Ishikawa (cell line): ENCODE measurements at regions not wholly inside any gene's neighbourhood (a gene's known extent, or its start where the extent isn't known, plus 50 kb on each side); places are given as distances from the start of the nearest gene placed in this dataset.

Experiments used
- CREB1 ChIP-seq: IDR thresholded peaks from 2 replicates; pipeline ENCODE4 v1.6.1; 2012; ENCODE audit warnings: low read depth
- EGR1 ChIP-seq: IDR thresholded peaks from 2 replicates; pipeline ENCODE4 v1.6.1; 2012
- EP300 ChIP-seq: IDR thresholded peaks from 2 replicates; pipeline ENCODE4 v1.6.1; 2012; ENCODE audit warnings: borderline replicate concordance
- RAD21 ChIP-seq: IDR thresholded peaks from 2 replicates; pipeline ENCODE4 v1.6.1; 2012; ENCODE audit warnings: low read depth

GRCh38 chr15:81957698-81958097 is 88.1 kb downstream of the MEX3B start:
- no peak for TF ChIP-seq CREB1
- TF ChIP-seq EGR1 = no peak
- TF ChIP-seq RAD21 = no peak
- TF ChIP-seq EP300 = no peak
